Right atrium auricular region (tissue), 2 donors: ENCODE measurements at regions not wholly inside any gene's neighbourhood (a gene's known extent, or its start where the extent isn't known, plus 50 kb on each side); places are given as distances from the start of the nearest gene placed in this dataset.

Experiments
- DNase-seq: peaks from one replicate; pipeline ENCODE4 v3.0.0-alpha.2; 2019; ENCODE audit warnings: low spot score
- H3K27ac ChIP-seq, 2 donors: fragments of 200-600 bp; sonication (generic); 1 replicate in 1 of 2; 2 replicates in 1 of 2; pipeline ENCODE4 v1.5.1; 2016 to 2019
- H3K27me3 ChIP-seq, 2 donors: fragments of 200-600 bp; sonication (generic); one replicate each; pipeline versions ENCODE4 v1.5.1 to v1.6.0; 2017 to 2019
- H3K36me3 ChIP-seq: fragments of 200-600 bp; sonication (generic); one replicate; pipeline ENCODE4 v1.5.1; 2016
- H3K4me1 ChIP-seq, 2 donors: fragments of 200-600 bp; sonication (generic); one replicate each; pipeline versions ENCODE4 v1.5.1 to v1.6.0; 2017 to 2019
- H3K4me3 ChIP-seq, 2 donors: fragments of 200-600 bp; sonication (generic); 1 replicate in 1 of 2; 2 replicates in 1 of 2; pipeline ENCODE4 v1.5.1; 2017 to 2019; ENCODE audit warnings: mild to moderate bottlenecking in 1 of 2, moderate library complexity in 1 of 2
- H3K9me3 ChIP-seq, 2 donors: fragments of 200-600 bp; sonication (generic); one replicate each; pipeline ENCODE4 v1.5.1; 2019
- TF ChIP-seq, protein P1 (sequence below), 2 donors: fragments of 200-600 bp; sonication (generic); IDR thresholded peaks; one replicate each; pipeline ENCODE4 v1.5.1; 2019; ENCODE audit warnings: antibody characterized with exemption in 2 of 2

GRCh38 chr2:19178175-19178574, 180.2 kb downstream of the OSR1 start:
- peaks cover 0 to 7% of the 10 kb centered on the region in 2 donors for H3K9me3 ChIP-seq
- H3K27ac ChIP-seq = peak overlapping the region in 1 of 2 donors; percentile 38
- no peaks in the 10 kb centered on the region for H3K27me3 ChIP-seq
- H3K36me3 ChIP-seq = no peaks in the 10 kb centered on the region
- H3K4me1 ChIP-seq = peaks cover 0 to 14% of the 10 kb centered on the region in 2 donors
- TF ChIP-seq, protein P1, sequence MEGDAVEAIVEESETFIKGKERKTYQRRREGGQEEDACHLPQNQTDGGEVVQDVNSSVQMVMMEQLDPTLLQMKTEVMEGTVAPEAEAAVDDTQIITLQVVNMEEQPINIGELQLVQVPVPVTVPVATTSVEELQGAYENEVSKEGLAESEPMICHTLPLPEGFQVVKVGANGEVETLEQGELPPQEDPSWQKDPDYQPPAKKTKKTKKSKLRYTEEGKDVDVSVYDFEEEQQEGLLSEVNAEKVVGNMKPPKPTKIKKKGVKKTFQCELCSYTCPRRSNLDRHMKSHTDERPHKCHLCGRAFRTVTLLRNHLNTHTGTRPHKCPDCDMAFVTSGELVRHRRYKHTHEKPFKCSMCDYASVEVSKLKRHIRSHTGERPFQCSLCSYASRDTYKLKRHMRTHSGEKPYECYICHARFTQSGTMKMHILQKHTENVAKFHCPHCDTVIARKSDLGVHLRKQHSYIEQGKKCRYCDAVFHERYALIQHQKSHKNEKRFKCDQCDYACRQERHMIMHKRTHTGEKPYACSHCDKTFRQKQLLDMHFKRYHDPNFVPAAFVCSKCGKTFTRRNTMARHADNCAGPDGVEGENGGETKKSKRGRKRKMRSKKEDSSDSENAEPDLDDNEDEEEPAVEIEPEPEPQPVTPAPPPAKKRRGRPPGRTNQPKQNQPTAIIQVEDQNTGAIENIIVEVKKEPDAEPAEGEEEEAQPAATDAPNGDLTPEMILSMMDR (IDR thresholded peaks at IDR 0.05) = no peak
- no peak overlapping the region for H3K4me3 ChIP-seq
- no peak for DNase-seq

DNA sequence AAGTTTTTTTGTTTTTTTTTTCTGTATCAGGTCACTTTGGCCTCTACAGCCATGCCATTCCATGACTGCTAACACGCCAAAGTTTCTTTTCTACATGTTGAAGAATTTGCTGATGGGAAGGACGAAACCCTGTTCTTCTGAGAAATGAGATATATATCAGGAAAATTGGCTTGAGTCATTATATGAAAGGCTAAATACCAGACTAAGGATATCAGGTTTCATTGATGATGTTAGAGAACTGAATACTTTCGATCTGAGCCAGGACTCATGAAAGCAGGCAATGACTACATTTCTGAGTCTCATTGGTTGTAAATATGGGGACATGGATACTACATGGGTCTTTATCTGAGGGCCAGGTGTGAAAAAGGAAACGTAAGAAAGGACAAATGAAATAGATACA, 181.4 kb downstream of the OSR1 start:
- Histone ChIP-seq H3K4me3 (no peak overlapping the region), H3K27me3 (no peaks in the 10 kb centered on the region), H3K36me3 (no peaks in the 10 kb centered on the region), H3K27ac (peak overlapping the region in 1 of 2 donors; percentile 27), H3K9me3 (peaks cover 0 to 7% of the 10 kb centered on the region in 2 donors), H3K4me1 (peaks cover 0 to 14% of the 10 kb centered on the region in 2 donors)
- TF ChIP-seq, protein P1 (IDR thresholded peaks at IDR 0.05) = no peak
- DNase-seq = no peak

GRCh38 chr2:19176172-19176852, 182.1 kb downstream of the OSR1 start:
- peaks cover 0 to 7% of the 10 kb centered on the region in 2 donors for H3K9me3 ChIP-seq
- DNase-seq = no peak
- H3K4me1 ChIP-seq = peaks cover 0 to 14% of the 10 kb centered on the region in 2 donors
- H3K36me3 ChIP-seq = no peaks in the 10 kb centered on the region
- H3K27ac ChIP-seq = peak overlapping the region in 1 of 2 donors; percentile 14
- H3K4me3 ChIP-seq = no peak overlapping the region
- TF ChIP-seq, protein P1 (IDR thresholded peaks at IDR 0.05) = no peak
- H3K27me3 ChIP-seq = no peaks in the 10 kb centered on the region

DNA sequence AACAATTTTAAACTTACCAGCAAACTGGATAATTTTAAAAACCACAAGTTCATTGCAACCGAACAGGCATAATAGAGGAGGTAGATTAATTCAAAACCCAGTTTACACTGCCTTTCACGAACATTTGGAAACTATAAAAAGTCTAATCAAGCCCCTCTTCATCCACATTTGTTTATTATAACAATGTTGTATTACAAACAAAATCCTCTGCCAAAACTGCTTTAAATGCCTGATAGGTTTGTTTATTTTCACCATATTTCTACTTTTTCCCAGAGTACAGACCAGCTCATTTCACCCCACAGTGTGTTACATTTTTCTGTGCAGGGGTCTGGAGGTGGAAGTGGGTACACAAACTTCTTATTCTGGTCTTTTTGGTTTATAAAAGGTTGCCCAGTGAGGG, 184.2 kb downstream of the OSR1 start:
- TF ChIP-seq, protein P1 (IDR thresholded peaks at IDR 0.05) = no peak
- Histone ChIP-seq H3K27ac (no peak overlapping the region), H3K4me3 (no peak overlapping the region)

GRCh38 chr2:19171409-19171808, 187.0 kb downstream of the OSR1 start:
- no peaks in the 10 kb centered on the region for H3K27me3 ChIP-seq
- H3K27ac ChIP-seq = no peak overlapping the region
- H3K4me1 ChIP-seq = no peaks in the 10 kb centered on the region
- DNase-seq = no peak
- TF ChIP-seq, protein P1 (IDR thresholded peaks at IDR 0.05) = no peak
- no peak overlapping the region for H3K4me3 ChIP-seq
- H3K36me3 ChIP-seq = no peaks in the 10 kb centered on the region
- peaks cover 0 to 4% of the 10 kb centered on the region in 2 donors for H3K9me3 ChIP-seq

More for the DNA sequence above, 184.2 kb downstream of the OSR1 start:
- no peaks in the 10 kb centered on the region for H3K27me3 ChIP-seq
- DNase-seq = no peak
- H3K4me1 ChIP-seq = peaks cover 0 to 14% of the 10 kb centered on the region in 2 donors
- peaks cover 0 to 4% of the 10 kb centered on the region in 2 donors for H3K9me3 ChIP-seq
- H3K36me3 ChIP-seq = no peaks in the 10 kb centered on the region
